ENCODE measurements at regions not wholly inside any gene's neighbourhood (a gene's known extent, or its start where the extent isn't known, plus 50 kb on each side); places are given as distances from the start of the nearest gene placed in this dataset.

DNA sequence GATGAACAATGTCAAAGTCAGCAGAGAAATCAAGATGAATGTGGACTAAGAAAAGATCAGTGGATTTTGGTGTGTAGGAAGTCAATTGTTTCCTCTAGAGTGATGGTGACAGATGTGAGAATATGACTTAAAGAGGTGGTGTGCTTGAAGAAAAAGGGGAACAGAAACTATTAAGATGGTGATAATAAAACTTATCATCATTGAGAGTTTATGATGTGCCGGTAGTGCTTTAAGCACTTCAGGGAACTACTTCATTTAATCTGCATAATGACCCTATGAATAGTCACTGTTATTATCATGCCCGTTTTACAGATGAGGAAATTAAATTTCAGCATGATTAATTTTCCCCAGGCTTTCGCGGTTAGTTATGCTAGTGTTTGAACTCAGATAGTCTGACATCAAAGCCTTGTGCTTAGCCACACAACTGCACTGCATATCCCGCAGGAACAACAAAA lies 246.9 kb upstream of the LRRC7 start:
- H3K4me1 ChIP-seq = no peaks in the 10 kb centered on the region
- POLR2A ChIA-PET = no interaction called here
- intact Hi-C loops (cut with micrococcal nuclease; ENCODE audit: unreplicated experiment) = no loop called here
- no peak overlapping the region for H3K27ac Mint-ChIP-seq (ENCODE audit: unreplicated experiment)
- no peaks in the 10 kb centered on the region for H3K9me3 ChIP-seq
- no peaks in the 10 kb centered on the region for H3K27me3 ChIP-seq (replicated peaks; ENCODE audit: control insufficient read depth, insufficient read depth, low read length)
- no peaks in the 10 kb centered on the region for H3K27me3 Mint-ChIP-seq (ENCODE audit: insufficient read depth, unreplicated experiment)
- no peaks in the 10 kb centered on the region for H3K36me3 ChIP-seq (ENCODE audit: control insufficient read depth, insufficient read depth, low read length)
- no peak overlapping the region for H3K4me3 ChIP-seq (ENCODE audit: low read depth, low read length)
- peaks cover 12% of the 10 kb centered on the region for H3K4me1 Mint-ChIP-seq (ENCODE audit: low read depth, unreplicated experiment)
- BruUV-seq (replicated peaks) = no TSS peak
- H3K4me3 Mint-ChIP-seq (ENCODE audit: unreplicated experiment) = no peak overlapping the region
- TF ChIP-seq, protein P1, sequence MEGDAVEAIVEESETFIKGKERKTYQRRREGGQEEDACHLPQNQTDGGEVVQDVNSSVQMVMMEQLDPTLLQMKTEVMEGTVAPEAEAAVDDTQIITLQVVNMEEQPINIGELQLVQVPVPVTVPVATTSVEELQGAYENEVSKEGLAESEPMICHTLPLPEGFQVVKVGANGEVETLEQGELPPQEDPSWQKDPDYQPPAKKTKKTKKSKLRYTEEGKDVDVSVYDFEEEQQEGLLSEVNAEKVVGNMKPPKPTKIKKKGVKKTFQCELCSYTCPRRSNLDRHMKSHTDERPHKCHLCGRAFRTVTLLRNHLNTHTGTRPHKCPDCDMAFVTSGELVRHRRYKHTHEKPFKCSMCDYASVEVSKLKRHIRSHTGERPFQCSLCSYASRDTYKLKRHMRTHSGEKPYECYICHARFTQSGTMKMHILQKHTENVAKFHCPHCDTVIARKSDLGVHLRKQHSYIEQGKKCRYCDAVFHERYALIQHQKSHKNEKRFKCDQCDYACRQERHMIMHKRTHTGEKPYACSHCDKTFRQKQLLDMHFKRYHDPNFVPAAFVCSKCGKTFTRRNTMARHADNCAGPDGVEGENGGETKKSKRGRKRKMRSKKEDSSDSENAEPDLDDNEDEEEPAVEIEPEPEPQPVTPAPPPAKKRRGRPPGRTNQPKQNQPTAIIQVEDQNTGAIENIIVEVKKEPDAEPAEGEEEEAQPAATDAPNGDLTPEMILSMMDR (IDR thresholded peaks at IDR 0.05; ENCODE audit: insufficient read depth in 1 of 2, low read depth in 1 of 2, low read length in 1 of 2, severe bottlenecking in 1 of 2, unreplicated experiment in 1 of 2) = no peak
- DNase-seq = no peak
- CTCF ChIA-PET = no interaction called here
- no peaks in the 10 kb centered on the region for H3K36me3 Mint-ChIP-seq (ENCODE audit: insufficient read depth, unreplicated experiment)
- H3K9me3 Mint-ChIP-seq (ENCODE audit: unreplicated experiment) = no peaks in the 10 kb centered on the region

DNA sequence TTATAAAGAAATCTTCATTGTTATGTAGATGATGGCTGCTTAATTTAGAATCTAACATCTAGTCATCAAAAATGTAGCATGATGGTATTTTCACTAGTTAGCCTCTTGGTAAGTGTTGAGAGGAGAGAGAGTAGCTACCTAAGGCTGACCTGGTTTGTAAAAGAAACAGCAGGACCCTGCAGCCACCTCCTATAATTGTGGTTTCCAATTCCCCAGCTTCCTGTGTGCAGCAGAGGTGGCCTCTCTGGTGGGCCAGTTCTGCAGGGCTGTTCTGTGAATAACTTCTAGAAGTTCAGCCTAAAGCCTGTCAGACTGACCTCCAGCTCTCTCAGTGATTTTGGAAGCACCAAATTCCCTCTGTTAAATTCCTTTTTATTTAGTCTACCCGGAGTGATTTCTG lies 246.4 kb upstream of the LRRC7 start:
- H3K27me3 ChIP-seq (replicated peaks; ENCODE audit: control insufficient read depth, insufficient read depth, low read length) = no peaks in the 10 kb centered on the region
- no peak overlapping the region for H3K4me3 ChIP-seq (ENCODE audit: low read depth, low read length)
- Mint-ChIP-seq H3K4me1 (ENCODE audit: low read depth, unreplicated experiment) (peaks cover 8% of the 10 kb centered on the region), H3K36me3 (ENCODE audit: insufficient read depth, unreplicated experiment) (no peaks in the 10 kb centered on the region), H3K27ac (ENCODE audit: unreplicated experiment) (no peak overlapping the region), H3K27me3 (ENCODE audit: insufficient read depth, unreplicated experiment) (no peaks in the 10 kb centered on the region), H3K9me3 (ENCODE audit: unreplicated experiment) (no peaks in the 10 kb centered on the region), H3K4me3 (ENCODE audit: unreplicated experiment) (no peak overlapping the region)
- H3K4me1 ChIP-seq = no peaks in the 10 kb centered on the region
- no peak for DNase-seq
- ChIA-PET CTCF (no interaction called here), POLR2A (no interaction called here)
- no peaks in the 10 kb centered on the region for H3K36me3 ChIP-seq (ENCODE audit: control insufficient read depth, insufficient read depth, low read length)
- intact Hi-C loops (cut with micrococcal nuclease; ENCODE audit: unreplicated experiment) = no loop called here
- TF ChIP-seq, protein P1 (IDR thresholded peaks at IDR 0.05; ENCODE audit: insufficient read depth in 1 of 2, low read depth in 1 of 2, low read length in 1 of 2, severe bottlenecking in 1 of 2, unreplicated experiment in 1 of 2) = no peak
- H3K9me3 ChIP-seq = no peaks in the 10 kb centered on the region
- BruUV-seq (replicated peaks) = no TSS peak

DNA sequence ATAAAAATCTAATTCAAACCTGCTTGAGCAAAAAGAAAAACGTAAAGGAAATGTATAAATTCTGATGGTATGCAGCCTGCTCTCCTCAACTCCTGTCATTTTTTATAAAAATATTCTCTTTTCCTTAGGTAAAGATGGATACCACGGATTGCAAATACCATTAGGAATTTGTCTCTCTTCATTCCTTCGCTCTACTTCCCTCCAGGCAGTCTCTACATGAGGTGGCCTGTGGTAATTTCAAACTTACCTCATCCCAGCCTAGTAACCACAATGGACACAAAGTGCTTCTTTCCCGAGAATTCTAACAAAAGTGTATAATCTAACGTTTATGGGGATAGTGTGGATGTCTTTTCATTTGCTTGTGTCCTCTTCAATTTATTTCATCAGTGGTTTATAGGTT lies 239.5 kb upstream of the LRRC7 start:
- H3K9me3 Mint-ChIP-seq (ENCODE audit: unreplicated experiment) = no peaks in the 10 kb centered on the region
- Histone ChIP-seq H3K36me3 (ENCODE audit: control insufficient read depth, insufficient read depth, low read length) (no peaks in the 10 kb centered on the region), H3K27me3 (replicated peaks; ENCODE audit: control insufficient read depth, insufficient read depth, low read length) (no peaks in the 10 kb centered on the region), H3K4me1 (no peaks in the 10 kb centered on the region), H3K4me3 (ENCODE audit: low read depth, low read length) (no peak overlapping the region), H3K9me3 (no peaks in the 10 kb centered on the region)
- no peaks in the 10 kb centered on the region for H3K27me3 Mint-ChIP-seq (ENCODE audit: insufficient read depth, unreplicated experiment)
- H3K4me3 Mint-ChIP-seq (ENCODE audit: unreplicated experiment) = no peak overlapping the region
- intact Hi-C loops (cut with micrococcal nuclease; ENCODE audit: unreplicated experiment) = no loop called here
- BruUV-seq (replicated peaks) = no TSS peak
- CTCF ChIA-PET = no interaction called here
- POLR2A ChIA-PET = no interaction called here
- H3K27ac Mint-ChIP-seq (ENCODE audit: unreplicated experiment) = no peak overlapping the region
- no peak for DNase-seq
- H3K36me3 Mint-ChIP-seq (ENCODE audit: insufficient read depth, unreplicated experiment) = no peaks in the 10 kb centered on the region
- H3K4me1 Mint-ChIP-seq (ENCODE audit: low read depth, unreplicated experiment) = no peaks in the 10 kb centered on the region
- TF ChIP-seq, protein P1 (IDR thresholded peaks at IDR 0.05; ENCODE audit: insufficient read depth in 1 of 2, low read depth in 1 of 2, low read length in 1 of 2, severe bottlenecking in 1 of 2, unreplicated experiment in 1 of 2) = no peak
